ENCODE measurements at regions not wholly inside any gene's neighbourhood (a gene's known extent, or its start where the extent isn't known, plus 50 kb on each side); places are given as distances from the start of the nearest gene placed in this dataset.
A peak's percentile ranks its signal among the peaks of the same experiment; 100 is the strongest.

DNA sequence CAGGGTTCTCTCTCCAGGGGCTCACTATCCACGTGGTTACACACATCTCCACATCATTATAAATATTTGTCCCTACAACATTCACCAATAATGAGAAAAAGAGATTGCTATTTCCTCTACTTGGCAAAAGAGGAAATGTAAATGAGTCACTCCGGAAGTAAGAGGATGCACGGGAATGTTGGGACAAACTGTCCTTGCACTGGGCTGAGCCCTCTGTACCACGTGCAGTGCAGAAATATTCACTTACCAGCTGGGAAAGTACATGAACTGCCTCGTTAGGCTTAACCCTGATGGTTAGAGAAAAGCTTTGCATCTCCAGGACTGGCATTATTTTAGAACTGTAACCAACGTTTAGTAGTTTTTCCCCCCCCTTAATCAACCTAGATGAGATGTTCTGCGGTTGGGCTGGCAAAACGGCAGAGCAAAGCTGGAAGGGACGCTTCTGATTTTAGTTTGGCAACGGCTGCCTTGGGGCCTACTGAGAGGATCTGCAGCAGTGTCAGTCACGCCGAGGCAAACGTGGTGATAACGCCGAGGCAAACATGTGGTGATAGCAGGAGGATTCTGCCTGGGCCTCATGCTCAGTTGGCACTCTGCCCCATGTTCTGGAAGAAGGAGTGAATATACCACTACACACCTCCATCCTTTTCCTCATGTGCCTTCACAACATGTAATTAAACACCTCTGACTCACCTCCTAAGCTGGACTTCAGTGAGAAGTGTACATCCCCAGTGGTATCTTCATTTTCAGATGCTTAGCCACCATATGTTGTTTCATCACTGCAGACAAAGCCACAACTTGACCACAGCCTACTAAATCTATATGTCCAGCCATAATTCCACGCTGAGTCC, 661.4 kb upstream of the KLF4 start:
- FAIRE-seq (no peak), DNase-seq (ENCODE audit: low read depth) (peak; percentile 32)
- H2AFZ ChIP-seq (ENCODE audit: low read depth, low read length): no peak overlapping the region
- no peaks in the 10 kb centered on the region for H3K79me2 ChIP-seq (ENCODE audit: insufficient read depth, low read length)
- H4K20me1 ChIP-seq (ENCODE audit: insufficient read depth, low read length): no peaks in the 10 kb centered on the region
- Mint-ChIP-seq H3K4me3 (ENCODE audit: unreplicated experiment) (peak overlapping the region; percentile 8), H3K36me3 (ENCODE audit: low read depth, unreplicated experiment) (no peaks in the 10 kb centered on the region), H3K27ac (ENCODE audit: unreplicated experiment) (no peak overlapping the region), H3K4me1 (ENCODE audit: low read depth, unreplicated experiment) (peaks cover 6% of the 10 kb centered on the region), H3K9me3 (ENCODE audit: unreplicated experiment) (peaks cover 2% of the 10 kb centered on the region), H3K27me3 (ENCODE audit: low read depth, unreplicated experiment) (peaks cover 4% of the 10 kb centered on the region)
- no peak overlapping the region for H3K27ac ChIP-seq (ENCODE audit: low read depth, low read length)
- H3K4me1 ChIP-seq (ENCODE audit: insufficient read depth, low read length): no peaks in the 10 kb centered on the region
- no peak overlapping the region for H3K4me2 ChIP-seq (ENCODE audit: low read length)
- no peaks in the 10 kb centered on the region for H3K9me3 ChIP-seq (ENCODE audit: insufficient read depth, low read depth, low read length)
- H3K9ac ChIP-seq (ENCODE audit: low read length): no peak overlapping the region
- H3K36me3 ChIP-seq (ENCODE audit: insufficient read depth, low read length): no peaks in the 10 kb centered on the region
- TF ChIP-seq, protein P1, sequence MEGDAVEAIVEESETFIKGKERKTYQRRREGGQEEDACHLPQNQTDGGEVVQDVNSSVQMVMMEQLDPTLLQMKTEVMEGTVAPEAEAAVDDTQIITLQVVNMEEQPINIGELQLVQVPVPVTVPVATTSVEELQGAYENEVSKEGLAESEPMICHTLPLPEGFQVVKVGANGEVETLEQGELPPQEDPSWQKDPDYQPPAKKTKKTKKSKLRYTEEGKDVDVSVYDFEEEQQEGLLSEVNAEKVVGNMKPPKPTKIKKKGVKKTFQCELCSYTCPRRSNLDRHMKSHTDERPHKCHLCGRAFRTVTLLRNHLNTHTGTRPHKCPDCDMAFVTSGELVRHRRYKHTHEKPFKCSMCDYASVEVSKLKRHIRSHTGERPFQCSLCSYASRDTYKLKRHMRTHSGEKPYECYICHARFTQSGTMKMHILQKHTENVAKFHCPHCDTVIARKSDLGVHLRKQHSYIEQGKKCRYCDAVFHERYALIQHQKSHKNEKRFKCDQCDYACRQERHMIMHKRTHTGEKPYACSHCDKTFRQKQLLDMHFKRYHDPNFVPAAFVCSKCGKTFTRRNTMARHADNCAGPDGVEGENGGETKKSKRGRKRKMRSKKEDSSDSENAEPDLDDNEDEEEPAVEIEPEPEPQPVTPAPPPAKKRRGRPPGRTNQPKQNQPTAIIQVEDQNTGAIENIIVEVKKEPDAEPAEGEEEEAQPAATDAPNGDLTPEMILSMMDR (IDR thresholded peaks at IDR 0.05; ENCODE audit: insufficient read depth, low read depth, low read length): no peak
- no peak for TF ChIP-seq EZH2 (IDR thresholded peaks at IDR 0.05; ENCODE audit: insufficient read depth, low read length)
- H3K4me3 ChIP-seq (ENCODE audit: insufficient read depth, low read depth, low read length): no peak overlapping the region
- no peaks in the 10 kb centered on the region for H3K27me3 ChIP-seq (ENCODE audit: insufficient read depth, low read length)

DNA sequence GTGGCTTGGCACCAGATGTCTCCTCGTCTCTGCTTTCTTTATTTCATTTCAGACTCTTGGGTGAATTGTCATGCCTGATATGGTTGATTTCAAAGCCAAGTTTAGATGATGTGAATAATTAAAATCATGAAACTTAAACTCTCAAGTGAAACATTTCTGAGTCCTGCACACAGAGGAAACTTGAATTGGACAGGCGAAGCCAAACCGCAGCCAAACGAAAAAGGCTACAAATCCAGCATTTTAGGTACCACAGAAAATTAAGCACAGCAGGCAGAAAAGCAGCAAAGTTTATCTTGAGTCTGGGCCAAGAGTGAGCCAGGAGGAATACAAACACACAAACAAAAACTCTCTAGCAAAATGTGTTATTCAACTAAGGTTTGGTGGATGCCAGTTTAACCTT, 659.8 kb upstream of the KLF4 start:
- no peak overlapping the region for H3K9ac ChIP-seq (ENCODE audit: low read length)
- Mint-ChIP-seq H3K4me1 (ENCODE audit: low read depth, unreplicated experiment) (peaks cover 6% of the 10 kb centered on the region), H3K36me3 (ENCODE audit: low read depth, unreplicated experiment) (no peaks in the 10 kb centered on the region), H3K9me3 (ENCODE audit: unreplicated experiment) (peaks cover 5% of the 10 kb centered on the region), H3K4me3 (ENCODE audit: unreplicated experiment) (no peak overlapping the region), H3K27ac (ENCODE audit: unreplicated experiment) (no peak overlapping the region), H3K27me3 (ENCODE audit: low read depth, unreplicated experiment) (peaks cover 4% of the 10 kb centered on the region)
- no peaks in the 10 kb centered on the region for H3K9me3 ChIP-seq (ENCODE audit: insufficient read depth, low read depth, low read length)
- H3K4me2 ChIP-seq (ENCODE audit: low read length): no peak overlapping the region
- FAIRE-seq: no peak
- H3K4me3 ChIP-seq (ENCODE audit: insufficient read depth, low read depth, low read length): no peak overlapping the region
- TF ChIP-seq, protein P1 (IDR thresholded peaks at IDR 0.05; ENCODE audit: insufficient read depth, low read depth, low read length): no peak
- TF ChIP-seq EZH2 (IDR thresholded peaks at IDR 0.05; ENCODE audit: insufficient read depth, low read length): no peak
- no peak overlapping the region for H3K27ac ChIP-seq (ENCODE audit: low read depth, low read length)
- H2AFZ ChIP-seq (ENCODE audit: low read depth, low read length): no peak overlapping the region
- no peaks in the 10 kb centered on the region for H3K4me1 ChIP-seq (ENCODE audit: insufficient read depth, low read length)
- no peaks in the 10 kb centered on the region for H4K20me1 ChIP-seq (ENCODE audit: insufficient read depth, low read length)
- no peaks in the 10 kb centered on the region for H3K36me3 ChIP-seq (ENCODE audit: insufficient read depth, low read length)
- no peaks in the 10 kb centered on the region for H3K27me3 ChIP-seq (ENCODE audit: insufficient read depth, low read length)
- DNase-seq (ENCODE audit: low read depth): no peak
- H3K79me2 ChIP-seq (ENCODE audit: insufficient read depth, low read length): no peaks in the 10 kb centered on the region

All from astrocyte (in vitro differentiated cells and primary cell).